PC-3 (cell line): ENCODE measurements at regions not wholly inside any gene's neighbourhood (a gene's known extent, or its start where the extent isn't known, plus 50 kb on each side); places are given as distances from the start of the nearest gene placed in this dataset.

ENCODE experiments used
- EZH2phosphoT487 ChIP-seq: fragments of 300-600 bp; sonication (generic); IDR thresholded peaks from 2 replicates; pipeline ENCODE4 v1.6.1; 2018; ENCODE audit warnings: mild to moderate bottlenecking, antibody characterized with exemption, low read length, borderline replicate concordance
- TF ChIP-seq, protein P1 (sequence below): fragments of 300-600 bp; sonication (generic); conservative IDR thresholded peaks from 2 replicates; pipeline ENCODE4 v1.5.1; 2017; ENCODE audit warnings: antibody characterized with exemption, low read depth, mild to moderate bottlenecking, low read length

DNA sequence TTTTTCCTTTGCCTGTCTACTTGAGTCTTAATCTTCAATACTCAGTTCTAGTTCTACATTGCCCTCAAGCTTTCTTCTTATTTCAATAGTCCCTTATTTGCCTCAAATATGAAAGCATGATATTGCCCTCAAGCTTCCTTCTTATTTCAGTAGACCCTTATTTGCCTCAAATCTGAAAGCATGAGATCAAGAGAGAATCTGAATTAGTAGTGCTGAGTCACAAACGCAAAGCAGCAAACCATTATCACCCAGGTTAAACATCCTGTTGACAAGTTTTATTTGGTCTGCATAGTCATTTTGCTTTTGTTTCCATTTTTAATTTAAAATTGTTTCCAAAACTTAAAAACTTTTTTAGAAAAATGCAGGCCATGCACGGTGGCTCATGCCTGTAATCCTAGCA is 583.3 kb upstream of the FSHR start:
- no peak for TF ChIP-seq EZH2phosphoT487
- TF ChIP-seq, protein P1, sequence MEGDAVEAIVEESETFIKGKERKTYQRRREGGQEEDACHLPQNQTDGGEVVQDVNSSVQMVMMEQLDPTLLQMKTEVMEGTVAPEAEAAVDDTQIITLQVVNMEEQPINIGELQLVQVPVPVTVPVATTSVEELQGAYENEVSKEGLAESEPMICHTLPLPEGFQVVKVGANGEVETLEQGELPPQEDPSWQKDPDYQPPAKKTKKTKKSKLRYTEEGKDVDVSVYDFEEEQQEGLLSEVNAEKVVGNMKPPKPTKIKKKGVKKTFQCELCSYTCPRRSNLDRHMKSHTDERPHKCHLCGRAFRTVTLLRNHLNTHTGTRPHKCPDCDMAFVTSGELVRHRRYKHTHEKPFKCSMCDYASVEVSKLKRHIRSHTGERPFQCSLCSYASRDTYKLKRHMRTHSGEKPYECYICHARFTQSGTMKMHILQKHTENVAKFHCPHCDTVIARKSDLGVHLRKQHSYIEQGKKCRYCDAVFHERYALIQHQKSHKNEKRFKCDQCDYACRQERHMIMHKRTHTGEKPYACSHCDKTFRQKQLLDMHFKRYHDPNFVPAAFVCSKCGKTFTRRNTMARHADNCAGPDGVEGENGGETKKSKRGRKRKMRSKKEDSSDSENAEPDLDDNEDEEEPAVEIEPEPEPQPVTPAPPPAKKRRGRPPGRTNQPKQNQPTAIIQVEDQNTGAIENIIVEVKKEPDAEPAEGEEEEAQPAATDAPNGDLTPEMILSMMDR = no peak
